Skeletal muscle satellite cell (primary cell): ENCODE measurements at regions not wholly inside any gene's neighbourhood (a gene's known extent, or its start where the extent isn't known, plus 50 kb on each side); places are given as distances from the start of the nearest gene placed in this dataset.

Experiments used
- H3K27me3 ChIP-seq: 2 replicates; pipeline ENCODE4 v1.7.0; 2013; ENCODE audit warnings: low read length; ENCODE audit not compliant: control insufficient read depth, insufficient read depth
- H3K36me3 ChIP-seq: 2 replicates; pipeline ENCODE4 v1.7.0; 2013; ENCODE audit warnings: mild to moderate bottlenecking, control low read depth, low read length; ENCODE audit not compliant: insufficient read depth
- H3K4me1 ChIP-seq: 2 replicates; pipeline ENCODE4 v1.7.0; 2013; ENCODE audit warnings: low read length; ENCODE audit not compliant: control insufficient read depth, insufficient read depth
- H3K4me2 ChIP-seq: 2 replicates; pipeline ENCODE4 v1.7.0; 2013; ENCODE audit warnings: mild to moderate bottlenecking, low read length
- H3K4me3 ChIP-seq: 2 replicates; pipeline ENCODE4 v1.7.0; 2013; ENCODE audit warnings: low read length
- H3K9ac ChIP-seq: 2 replicates; pipeline ENCODE4 v1.7.0; 2013; ENCODE audit warnings: mild to moderate bottlenecking, low read depth, low read length, moderate library complexity
- H3K9me3 ChIP-seq: replicated peaks from 2 replicates; pipeline ENCODE4 v1.7.0; 2013; ENCODE audit warnings: mild to moderate bottlenecking, control low read depth, low read length

DNA sequence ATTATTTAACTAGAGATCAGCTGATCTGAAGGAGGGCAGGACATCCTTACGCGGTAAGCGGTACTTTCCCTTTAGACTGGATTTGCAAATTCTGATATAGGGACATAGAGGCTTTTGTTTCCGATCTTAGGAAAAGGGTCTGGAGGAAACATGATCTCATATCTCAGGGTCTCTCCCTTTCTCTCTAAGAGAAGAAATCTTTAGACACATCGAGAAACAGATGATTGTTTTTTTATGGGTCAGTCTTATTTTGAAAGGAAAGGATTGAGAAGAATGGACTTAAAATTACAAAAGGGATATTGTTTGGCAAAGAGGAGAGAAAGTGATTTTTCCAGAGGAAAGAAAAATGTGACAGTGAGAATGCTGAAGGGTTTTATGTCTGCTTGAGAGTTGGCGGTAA lies 83.9 kb upstream of the OGFRL1 start:
- H3K9ac ChIP-seq = peak overlapping the region; percentile 43
- H3K4me1 ChIP-seq = peaks cover 22% of the 10 kb centered on the region
- no peak overlapping the region for H3K4me3 ChIP-seq
- H3K27me3 ChIP-seq = no peaks in the 10 kb centered on the region
- H3K9me3 ChIP-seq = no peaks in the 10 kb centered on the region
- H3K36me3 ChIP-seq = no peaks in the 10 kb centered on the region
- H3K4me2 ChIP-seq = peak overlapping the region; percentile 31

DNA sequence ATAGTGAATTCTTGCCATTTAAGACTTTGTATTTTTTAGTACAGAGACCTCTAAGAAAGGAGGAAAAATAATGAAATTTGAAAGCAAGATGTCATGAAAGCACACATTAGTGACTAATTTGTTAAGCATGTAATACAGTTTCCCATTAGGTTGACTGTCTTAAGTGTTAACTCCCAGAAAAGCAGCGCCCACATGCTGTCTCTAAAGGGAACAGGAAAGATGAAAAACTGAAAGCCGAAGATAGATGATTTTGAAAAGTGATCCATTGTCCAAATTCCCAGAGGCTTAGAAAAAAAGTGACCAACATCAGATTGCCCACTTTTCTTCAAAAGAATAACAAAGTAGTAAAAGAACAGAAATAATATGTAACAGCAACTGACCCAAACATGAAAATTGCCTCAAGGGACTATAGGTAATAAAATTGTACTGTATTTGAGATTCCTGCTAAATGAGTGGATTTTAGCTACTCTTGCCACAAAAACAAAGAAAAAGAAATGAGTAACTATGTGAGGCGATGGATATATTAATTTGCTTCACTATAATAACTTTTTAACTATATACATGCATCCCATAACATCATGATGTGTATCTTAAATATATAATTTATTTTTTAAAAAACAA lies 83.2 kb upstream of the OGFRL1 start:
- Histone ChIP-seq H3K27me3 (no peaks in the 10 kb centered on the region), H3K4me2 (peak overlapping the region; percentile 31), H3K4me1 (peaks cover 22% of the 10 kb centered on the region), H3K36me3 (no peaks in the 10 kb centered on the region), H3K4me3 (no peak overlapping the region), H3K9ac (peak overlapping the region; percentile 43), H3K9me3 (no peaks in the 10 kb centered on the region)

DNA sequence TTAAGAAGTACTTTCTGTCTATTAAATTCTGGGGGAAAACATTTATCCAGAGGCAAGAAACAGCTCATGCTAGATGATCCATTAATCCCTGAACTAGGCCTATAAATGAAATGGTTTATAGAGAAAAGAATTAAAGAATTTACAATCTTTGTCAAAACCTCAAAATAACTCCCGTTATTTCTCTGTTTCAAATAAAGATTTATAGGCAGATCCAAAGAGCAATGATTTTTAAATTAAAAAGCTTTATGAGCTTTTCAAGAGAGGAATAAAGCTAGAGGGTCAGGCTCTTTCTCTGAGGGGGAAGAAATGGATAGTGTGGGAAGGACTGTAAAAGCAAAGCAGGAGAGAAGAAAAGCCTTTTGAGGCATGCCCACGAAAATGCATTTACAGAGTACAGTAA lies 82.5 kb upstream of the OGFRL1 start:
- H3K9me3 ChIP-seq = no peaks in the 10 kb centered on the region
- no peaks in the 10 kb centered on the region for H3K36me3 ChIP-seq
- H3K9ac ChIP-seq = peak overlapping the region; percentile 43
- peaks cover 22% of the 10 kb centered on the region for H3K4me1 ChIP-seq
- H3K4me3 ChIP-seq = no peak overlapping the region
- peak overlapping the region; percentile 31 for H3K4me2 ChIP-seq
- H3K27me3 ChIP-seq = no peaks in the 10 kb centered on the region

DNA sequence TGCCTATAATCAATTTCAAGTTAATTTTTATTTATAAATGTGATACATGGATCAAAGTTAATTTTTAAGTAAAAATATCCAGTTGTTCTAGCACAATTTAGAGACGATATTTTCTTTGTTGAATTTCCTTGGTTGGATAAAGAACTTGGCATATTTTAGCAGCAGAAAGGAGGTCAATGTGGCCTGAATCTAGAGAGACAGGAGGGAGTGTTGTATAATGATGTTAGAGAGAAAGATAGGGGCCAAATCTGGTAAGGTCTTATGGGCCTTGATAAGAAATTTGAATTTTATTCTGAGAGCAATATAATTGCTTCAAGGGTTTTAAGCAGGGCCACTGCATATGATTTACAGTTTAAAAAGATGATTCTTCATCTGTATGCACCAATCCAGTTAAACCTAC lies 79.4 kb upstream of the OGFRL1 start:
- H3K4me2 ChIP-seq = no peak overlapping the region
- H3K4me3 ChIP-seq = no peak overlapping the region
- no peak overlapping the region for H3K9ac ChIP-seq

DNA sequence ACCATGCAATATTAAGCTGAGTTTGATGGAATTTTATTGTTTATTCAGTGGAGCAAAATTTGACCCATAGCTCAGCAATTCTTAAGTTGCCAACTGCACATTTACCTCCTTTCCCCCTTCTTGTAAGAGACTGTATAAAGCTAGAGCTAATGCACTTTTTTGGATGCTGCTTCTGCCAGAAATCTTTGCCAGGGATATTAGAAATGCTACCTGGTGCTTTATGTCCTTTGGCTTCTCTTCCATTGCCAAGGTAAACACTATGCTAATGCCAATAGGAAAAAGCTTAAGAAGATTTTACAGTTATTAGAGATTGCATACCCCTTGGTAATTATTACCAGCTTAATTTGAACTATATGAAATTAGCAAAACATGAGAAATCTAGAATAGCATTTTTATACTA lies 79.0 kb upstream of the OGFRL1 start:
- H3K4me1 ChIP-seq = peaks cover 20% of the 10 kb centered on the region
- H3K36me3 ChIP-seq = no peaks in the 10 kb centered on the region
- no peaks in the 10 kb centered on the region for H3K9me3 ChIP-seq
- no peak overlapping the region for H3K4me3 ChIP-seq
- no peak overlapping the region for H3K9ac ChIP-seq
- H3K27me3 ChIP-seq = no peaks in the 10 kb centered on the region
- H3K4me2 ChIP-seq = no peak overlapping the region

More for the DNA sequence above, 79.4 kb upstream of the OGFRL1 start:
- no peaks in the 10 kb centered on the region for H3K36me3 ChIP-seq
- no peaks in the 10 kb centered on the region for H3K27me3 ChIP-seq
- H3K9me3 ChIP-seq = no peaks in the 10 kb centered on the region
- H3K4me1 ChIP-seq = peaks cover 22% of the 10 kb centered on the region

DNA sequence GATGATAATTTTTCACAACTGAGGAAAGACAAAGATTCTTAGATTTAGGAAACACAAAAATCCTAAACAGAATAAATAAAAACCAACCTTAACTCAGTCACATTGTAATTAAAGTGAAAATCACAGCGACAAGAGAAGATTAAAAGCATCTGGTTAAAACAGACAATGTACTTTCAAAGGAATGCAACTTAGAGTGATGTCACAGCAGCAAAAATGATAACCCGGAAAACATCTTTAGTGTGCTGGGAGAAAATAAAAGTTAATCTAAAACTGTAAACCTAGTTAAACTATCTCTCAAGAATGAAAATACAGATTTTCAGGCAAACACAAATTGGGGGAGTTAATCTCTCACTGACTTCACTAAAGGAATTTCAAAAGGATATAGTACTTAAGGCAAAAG lies 76.8 kb upstream of the OGFRL1 start:
- Histone ChIP-seq H3K36me3 (no peaks in the 10 kb centered on the region), H3K9ac (no peak overlapping the region), H3K4me3 (no peak overlapping the region), H3K4me1 (peaks cover under 1% of the 10 kb centered on the region), H3K27me3 (no peaks in the 10 kb centered on the region), H3K9me3 (no peaks in the 10 kb centered on the region), H3K4me2 (no peak overlapping the region)

DNA sequence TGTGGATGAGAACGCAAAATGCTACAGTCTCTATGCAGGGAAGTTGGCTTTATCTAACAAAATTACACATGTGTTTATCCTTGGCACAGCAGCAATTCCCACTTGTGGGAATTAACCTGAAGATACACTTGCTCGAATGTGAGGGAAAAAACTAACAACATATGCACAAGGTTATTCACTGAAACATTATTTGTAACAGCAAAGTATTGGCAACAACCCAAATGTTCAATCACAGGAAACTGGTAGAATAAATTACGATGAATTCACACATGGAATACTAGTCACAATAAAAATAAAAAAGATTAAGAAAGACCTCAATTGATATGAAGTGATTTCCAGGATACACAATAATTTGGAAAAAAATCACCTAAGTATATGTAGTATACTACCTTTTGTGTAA lies 68.1 kb upstream of the OGFRL1 start:
- Histone ChIP-seq H3K9me3 (no peaks in the 10 kb centered on the region), H3K4me3 (no peak overlapping the region), H3K36me3 (no peaks in the 10 kb centered on the region), H3K4me2 (no peak overlapping the region), H3K9ac (no peak overlapping the region), H3K4me1 (no peaks in the 10 kb centered on the region), H3K27me3 (no peaks in the 10 kb centered on the region)

DNA sequence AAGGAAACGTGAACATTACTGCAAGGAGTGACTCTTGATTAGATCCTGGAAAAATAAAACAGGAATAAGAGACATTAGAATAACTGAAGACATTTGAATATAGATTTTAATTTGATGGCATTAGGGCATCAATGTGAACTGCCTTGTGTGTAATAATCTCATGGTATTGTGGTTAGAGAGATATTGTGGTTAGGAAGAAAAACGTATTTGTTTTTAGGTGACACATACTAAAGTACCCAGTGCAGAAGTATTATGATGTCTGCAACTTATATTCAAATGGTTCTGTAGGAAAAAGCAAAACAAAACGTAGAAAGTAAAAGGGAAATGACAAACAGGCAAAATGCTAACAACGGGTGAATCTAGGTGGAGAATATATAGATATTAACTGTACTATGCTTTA lies 65.9 kb upstream of the OGFRL1 start:
- no peak overlapping the region for H3K4me2 ChIP-seq
- H3K9ac ChIP-seq = no peak overlapping the region
- peaks cover 2% of the 10 kb centered on the region for H3K4me1 ChIP-seq
- no peaks in the 10 kb centered on the region for H3K36me3 ChIP-seq
- H3K4me3 ChIP-seq = no peak overlapping the region
- H3K27me3 ChIP-seq = no peaks in the 10 kb centered on the region
- H3K9me3 ChIP-seq = no peaks in the 10 kb centered on the region

DNA sequence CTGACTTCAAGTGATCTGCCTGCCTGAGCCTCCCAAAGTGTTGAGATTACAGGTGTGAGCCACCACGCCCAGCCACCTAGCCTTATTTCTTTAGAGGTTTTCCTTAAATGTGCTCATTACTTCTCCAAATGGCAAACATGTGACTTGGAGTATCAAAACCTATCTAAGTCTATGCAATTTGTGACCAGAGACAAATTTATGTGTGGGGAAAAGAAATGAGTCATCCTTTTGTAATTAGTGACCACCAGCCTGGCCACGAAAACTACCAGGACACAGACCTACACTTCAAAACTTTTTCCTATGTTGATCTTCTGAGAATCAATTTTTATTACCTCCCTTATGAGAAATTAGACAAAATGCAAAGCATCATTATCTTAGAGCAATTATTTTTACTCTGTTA lies 64.6 kb upstream of the OGFRL1 start:
- H3K36me3 ChIP-seq = no peaks in the 10 kb centered on the region
- no peak overlapping the region for H3K4me2 ChIP-seq
- H3K4me3 ChIP-seq = no peak overlapping the region
- H3K27me3 ChIP-seq = no peaks in the 10 kb centered on the region
- no peak overlapping the region for H3K9ac ChIP-seq
- peaks cover 16% of the 10 kb centered on the region for H3K4me1 ChIP-seq
- no peaks in the 10 kb centered on the region for H3K9me3 ChIP-seq

DNA sequence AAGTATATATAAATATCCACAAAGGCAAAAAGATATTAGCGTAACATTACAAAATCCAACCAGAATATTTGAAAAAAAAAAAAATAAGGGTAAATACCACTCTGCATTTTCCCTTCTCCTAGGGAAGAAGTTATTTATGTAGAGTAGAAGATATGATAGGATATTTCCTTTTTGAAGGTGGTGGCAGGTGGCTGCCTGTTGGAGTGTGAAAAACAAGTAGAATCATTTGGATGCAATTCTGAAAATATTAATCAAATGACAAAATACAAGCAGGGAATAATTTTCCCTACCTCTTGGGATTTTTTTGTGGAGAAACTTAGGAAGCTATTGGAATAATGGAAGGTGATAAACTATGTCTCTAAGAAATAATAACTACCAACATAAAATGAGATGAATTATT lies 62.5 kb upstream of the OGFRL1 start:
- Histone ChIP-seq H3K4me1 (peaks cover 16% of the 10 kb centered on the region), H3K36me3 (no peaks in the 10 kb centered on the region), H3K27me3 (no peaks in the 10 kb centered on the region), H3K4me3 (no peak overlapping the region), H3K4me2 (no peak overlapping the region), H3K9me3 (no peaks in the 10 kb centered on the region), H3K9ac (no peak overlapping the region)

DNA sequence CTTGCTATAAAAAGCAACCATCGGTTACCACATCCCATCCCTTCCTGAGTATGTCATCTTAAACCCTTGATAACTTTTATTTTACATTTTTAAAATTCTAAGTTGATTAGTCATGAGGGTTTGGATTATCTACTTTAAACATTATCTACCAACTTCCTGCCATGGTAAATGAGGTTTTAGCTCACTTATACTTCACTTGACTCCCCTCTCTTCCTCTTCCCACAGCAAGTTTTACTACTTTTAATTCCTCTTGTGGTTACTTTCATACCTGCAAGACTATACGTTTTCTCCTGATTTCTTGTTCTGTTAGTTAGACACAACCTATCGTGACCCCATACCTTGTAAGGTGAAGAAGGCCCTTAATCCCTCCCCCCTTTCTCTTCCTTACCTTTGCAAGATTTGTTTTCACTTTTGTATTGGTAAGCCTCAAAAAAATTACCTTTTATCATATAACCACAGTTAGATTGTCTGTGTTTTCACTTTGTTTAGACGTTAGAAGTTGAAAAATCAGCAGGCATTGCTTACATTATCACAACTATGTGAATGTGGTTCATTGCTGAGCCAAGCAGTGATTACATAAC lies 60.1 kb upstream of the OGFRL1 start:
- no peaks in the 10 kb centered on the region for H3K27me3 ChIP-seq
- no peak overlapping the region for H3K9ac ChIP-seq
- H3K36me3 ChIP-seq = no peaks in the 10 kb centered on the region
- H3K4me1 ChIP-seq = peaks cover 25% of the 10 kb centered on the region
- H3K4me3 ChIP-seq = no peak overlapping the region
- H3K4me2 ChIP-seq = peak overlapping the region; percentile 10
- no peaks in the 10 kb centered on the region for H3K9me3 ChIP-seq

DNA sequence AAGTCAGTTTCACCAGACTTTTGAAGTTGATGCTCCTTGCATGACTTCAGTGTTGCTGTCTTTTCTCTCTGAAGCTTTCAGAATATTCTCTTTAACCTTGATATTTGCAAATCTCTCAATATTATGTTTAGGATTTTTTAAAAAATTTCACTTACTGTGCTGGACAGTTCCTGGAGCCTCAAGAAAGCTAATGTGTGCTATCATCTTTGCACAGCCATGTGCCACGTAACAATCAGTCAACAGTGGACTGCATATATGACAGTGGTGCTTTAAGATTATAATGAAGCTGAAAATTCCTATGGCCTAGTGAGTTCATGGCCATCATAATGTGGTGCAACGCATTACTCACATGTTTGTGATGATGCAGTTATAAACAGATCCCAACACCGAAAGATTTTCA lies 59.1 kb upstream of the OGFRL1 start:
- Histone ChIP-seq H3K4me3 (no peak overlapping the region), H3K4me2 (no peak overlapping the region), H3K9me3 (no peaks in the 10 kb centered on the region), H3K9ac (no peak overlapping the region), H3K36me3 (no peaks in the 10 kb centered on the region), H3K4me1 (peaks cover 25% of the 10 kb centered on the region), H3K27me3 (no peaks in the 10 kb centered on the region)
